GM20000 (cell line): ENCODE measurements at regions not wholly inside any gene's neighbourhood (a gene's known extent, or its start where the extent isn't known, plus 50 kb on each side); places are given as distances from the start of the nearest gene placed in this dataset.

Source experiments
- DNase-seq: peaks from one replicate; pipeline ENCODE4 v3.0.0; 2012; ENCODE audit warnings: low spot score
- TF ChIP-seq, protein P1 (sequence below): IDR thresholded peaks from 2 replicates; pipeline ENCODE4 v1.5.1; 2012; ENCODE audit warnings: mild to moderate bottlenecking, control low read depth; ENCODE audit errors: extremely low read depth, missing control alignments

DNA sequence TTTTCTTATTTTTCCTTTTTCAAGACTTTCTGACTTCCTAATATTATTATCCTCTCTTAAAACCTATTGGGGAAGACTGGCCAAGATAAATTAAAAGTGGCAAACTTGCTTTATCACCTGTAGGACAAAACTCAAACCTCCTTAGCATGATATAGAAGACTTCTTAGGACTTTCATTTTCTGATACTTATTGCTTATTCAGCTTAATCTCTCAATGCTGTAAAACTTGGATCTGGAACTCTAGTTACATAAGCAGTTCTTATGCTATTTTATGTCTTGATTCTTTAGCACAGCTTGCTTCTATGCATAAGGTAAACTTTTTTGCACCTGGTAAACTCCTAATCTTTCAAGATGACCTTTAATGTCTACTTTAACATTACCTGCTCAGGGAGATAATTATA is 382.3 kb upstream of the LRRC7 start:
- DNase-seq, result no peak

DNA sequence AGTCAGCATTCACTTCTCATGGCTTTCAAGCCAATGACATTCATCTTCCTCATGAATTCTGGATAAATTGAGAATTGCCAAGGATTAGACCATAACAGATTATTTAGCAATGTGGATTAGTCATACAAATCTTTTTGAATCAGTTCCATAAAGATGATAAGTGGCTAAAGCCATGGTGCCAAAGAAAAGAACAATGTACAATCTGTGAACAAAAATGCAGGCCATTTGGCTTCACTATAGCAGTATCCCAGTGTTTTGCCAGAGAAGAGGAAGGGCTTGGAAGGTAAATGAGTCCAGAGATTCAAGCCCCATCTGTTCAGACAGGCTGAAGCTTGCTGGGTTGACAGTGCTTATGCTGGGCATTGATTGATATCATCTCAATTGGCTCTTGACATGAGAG is 376.4 kb upstream of the LRRC7 start:
- DNase-seq, result no peak
- TF ChIP-seq, protein P1, sequence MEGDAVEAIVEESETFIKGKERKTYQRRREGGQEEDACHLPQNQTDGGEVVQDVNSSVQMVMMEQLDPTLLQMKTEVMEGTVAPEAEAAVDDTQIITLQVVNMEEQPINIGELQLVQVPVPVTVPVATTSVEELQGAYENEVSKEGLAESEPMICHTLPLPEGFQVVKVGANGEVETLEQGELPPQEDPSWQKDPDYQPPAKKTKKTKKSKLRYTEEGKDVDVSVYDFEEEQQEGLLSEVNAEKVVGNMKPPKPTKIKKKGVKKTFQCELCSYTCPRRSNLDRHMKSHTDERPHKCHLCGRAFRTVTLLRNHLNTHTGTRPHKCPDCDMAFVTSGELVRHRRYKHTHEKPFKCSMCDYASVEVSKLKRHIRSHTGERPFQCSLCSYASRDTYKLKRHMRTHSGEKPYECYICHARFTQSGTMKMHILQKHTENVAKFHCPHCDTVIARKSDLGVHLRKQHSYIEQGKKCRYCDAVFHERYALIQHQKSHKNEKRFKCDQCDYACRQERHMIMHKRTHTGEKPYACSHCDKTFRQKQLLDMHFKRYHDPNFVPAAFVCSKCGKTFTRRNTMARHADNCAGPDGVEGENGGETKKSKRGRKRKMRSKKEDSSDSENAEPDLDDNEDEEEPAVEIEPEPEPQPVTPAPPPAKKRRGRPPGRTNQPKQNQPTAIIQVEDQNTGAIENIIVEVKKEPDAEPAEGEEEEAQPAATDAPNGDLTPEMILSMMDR, result no peak

More for the DNA sequence above, 382.3 kb upstream of the LRRC7 start:
- TF ChIP-seq, protein P1, result no peak

DNA sequence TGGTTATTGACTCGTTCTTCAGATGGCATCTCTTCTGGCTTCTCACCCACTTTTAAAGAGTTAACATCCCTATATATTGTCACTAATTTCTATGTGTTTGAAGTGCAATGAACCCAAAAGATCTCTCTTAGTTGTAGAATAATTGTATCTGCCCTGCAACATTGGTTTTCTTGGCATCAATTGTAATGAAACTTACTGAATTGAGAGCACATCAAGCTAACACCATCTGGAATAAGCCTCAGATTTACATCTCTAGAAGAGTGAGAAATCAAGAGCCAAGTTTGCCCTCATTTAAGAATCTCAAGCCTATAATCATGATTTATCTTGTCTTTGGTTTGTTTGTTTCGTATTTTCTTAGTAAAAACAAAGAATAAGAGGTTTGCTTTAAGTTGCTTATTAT is 372.6 kb upstream of the LRRC7 start:
- no peak for DNase-seq
- TF ChIP-seq, protein P1, result no peak

DNA sequence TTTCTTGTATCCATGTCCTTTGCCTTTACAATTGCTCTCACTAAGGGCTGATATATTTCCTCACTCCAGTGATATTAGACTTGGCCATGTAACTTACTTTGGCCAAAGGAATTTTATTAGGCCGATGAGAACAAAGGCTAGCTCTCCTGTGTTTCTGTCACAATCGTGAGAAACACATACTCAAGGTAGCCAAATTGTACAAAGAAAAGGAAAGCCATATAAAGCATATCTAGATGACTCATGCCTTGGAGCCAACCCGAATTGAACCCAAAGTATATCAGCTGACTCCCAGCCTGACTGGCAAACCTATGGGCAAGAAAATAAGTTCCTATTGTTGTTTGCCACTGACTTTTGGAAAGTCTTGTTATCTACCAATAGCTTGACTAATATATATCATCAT is 371.7 kb upstream of the LRRC7 start:
- DNase-seq, result no peak
- TF ChIP-seq, protein P1, result no peak

DNA sequence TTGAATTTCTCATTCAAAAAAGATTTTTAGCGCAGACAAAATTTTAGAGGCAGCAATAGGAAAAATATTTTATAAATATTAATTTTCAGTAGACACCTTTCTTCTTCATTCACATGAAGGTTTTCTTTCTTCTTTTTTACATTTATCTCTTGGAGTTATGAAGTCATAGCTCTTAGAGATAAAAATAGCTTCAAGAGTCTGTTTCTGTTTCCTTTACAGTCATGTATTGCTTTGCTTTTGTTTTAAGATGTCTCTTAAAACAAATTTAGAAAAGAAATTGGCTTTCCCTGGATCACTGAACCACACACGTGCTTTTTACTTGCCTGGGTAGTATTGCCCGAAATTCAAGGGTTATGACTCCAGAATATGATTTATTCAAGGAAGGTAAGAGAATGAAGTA is 369.9 kb upstream of the LRRC7 start:
- no peak for DNase-seq
- TF ChIP-seq, protein P1, result no peak

DNA sequence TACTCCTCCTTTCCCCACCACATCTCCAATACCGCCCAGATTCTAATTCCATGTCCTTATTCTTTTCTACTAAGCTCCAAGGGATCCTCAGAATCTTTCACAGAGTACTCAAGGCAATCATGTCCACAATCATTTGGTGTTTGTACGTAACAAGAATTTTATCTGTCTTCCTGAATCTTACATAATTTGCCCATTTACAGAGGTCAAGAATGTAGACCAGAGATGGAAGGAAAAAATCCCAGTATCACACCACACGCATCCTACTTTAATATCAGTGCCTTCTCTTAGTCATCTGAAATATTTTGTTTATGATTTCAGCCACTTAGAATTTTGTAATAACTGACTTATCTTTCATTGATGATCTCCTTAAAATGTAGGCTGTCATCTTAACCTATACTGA is 366.0 kb upstream of the LRRC7 start:
- TF ChIP-seq, protein P1, result no peak
- DNase-seq, result no peak

DNA sequence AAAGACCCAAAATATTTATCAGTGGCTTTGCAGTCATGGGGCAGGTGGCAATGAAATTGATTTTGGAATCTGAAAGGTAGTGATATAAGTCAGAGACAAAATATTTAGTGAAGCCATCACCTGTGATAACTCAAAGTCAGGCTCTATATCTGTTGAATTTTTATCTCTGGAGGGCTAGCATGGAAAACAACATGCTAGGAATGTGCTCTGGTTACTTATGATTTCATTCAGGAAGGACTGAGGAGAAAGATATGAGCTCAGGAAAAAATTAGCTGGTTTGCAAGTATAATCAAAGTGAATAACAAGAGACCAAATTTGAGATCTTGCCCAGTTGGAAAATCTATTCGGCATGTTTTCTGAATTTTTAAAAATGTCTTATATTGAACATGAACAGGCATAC is 364.6 kb upstream of the LRRC7 start:
- no peak for DNase-seq
- TF ChIP-seq, protein P1, result no peak

DNA sequence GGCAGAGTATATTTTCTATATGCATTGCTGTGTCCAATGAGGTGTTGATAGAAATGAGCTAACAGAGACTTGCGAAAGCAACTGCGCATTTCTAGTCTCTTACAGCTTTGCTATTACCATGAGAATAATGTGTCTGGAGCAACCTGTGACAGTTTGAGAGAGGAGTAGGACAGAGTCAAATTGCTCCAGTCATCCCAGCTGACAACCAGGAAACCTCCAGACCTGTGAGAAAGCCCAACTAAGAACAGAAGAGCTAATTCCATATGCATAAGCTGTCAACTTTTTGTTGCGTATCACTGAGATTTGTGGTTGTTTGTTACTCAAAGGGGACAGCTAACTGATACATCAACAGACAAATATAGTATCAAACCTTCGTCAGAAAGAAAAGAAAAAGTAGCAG is 354.1 kb upstream of the LRRC7 start:
- TF ChIP-seq, protein P1, result no peak
- no peak for DNase-seq
